ENCODE measurements at regions not wholly inside any gene's neighbourhood (a gene's known extent, or its start where the extent isn't known, plus 50 kb on each side); places are given as distances from the start of the nearest gene placed in this dataset.

GRCh38 chr3:27930052-27930602 lies 208.0 kb upstream of the EOMES start:
- H3K27me3 Mint-ChIP-seq, result no peaks in the 10 kb centered on the region
- CTCF ChIA-PET, result interaction anchor here (1.6 kb wide), 1 partner anchor 208 kb away, joined by 3 read pairs; the partner anchor contains the start of gene EOMES

GRCh38 chr3:27935492-27935891 lies 213.4 kb upstream of the EOMES start:
- Mint-ChIP-seq H3K27me3 (no peaks in the 10 kb centered on the region), H3K27ac (no peak overlapping the region), H3K9me3 (ENCODE audit: low read depth) (no peaks in the 10 kb centered on the region), H3K4me3 (no peak overlapping the region), H3K4me1 (no peaks in the 10 kb centered on the region), H3K36me3 (no peaks in the 10 kb centered on the region)
- CTCF ChIA-PET, result interaction anchor here (1.0 kb wide), 1 partner anchor 22 kb away, joined by 3 read pairs; no protein-coding TSS in a partner anchor
- ATAC-seq (no peak), DNase-seq (no peak)

More at GRCh38 chr3:27930052-27930602, 208.0 kb upstream of the EOMES start:
- Mint-ChIP-seq H3K27ac (no peak overlapping the region), H3K9me3 (ENCODE audit: low read depth) (peaks cover 2% of the 10 kb centered on the region), H3K4me1 (peaks cover 20% of the 10 kb centered on the region), H3K4me3 (no peak overlapping the region), H3K36me3 (peaks cover 15% of the 10 kb centered on the region)
- ATAC-seq, result no peak
- DNase-seq, result no peak

- H3K4me1 Mint-ChIP-seq, result no peaks in the 10 kb centered on the region
- H3K27me3 Mint-ChIP-seq, result no peaks in the 10 kb centered on the region
- CTCF ChIA-PET, result no interaction called here
- DNase-seq (no peak), ATAC-seq (no peak)
- H3K36me3 Mint-ChIP-seq, result no peaks in the 10 kb centered on the region
- H3K27ac Mint-ChIP-seq, result no peak overlapping the region
- no peaks in the 10 kb centered on the region for H3K9me3 Mint-ChIP-seq (ENCODE audit: low read depth)
- H3K4me3 Mint-ChIP-seq, result no peak overlapping the region
Observed at GRCh38 chr3:27939521-27939920, 217.4 kb upstream of the EOMES start.

GRCh38 chr3:27939940-27940339 lies 217.8 kb upstream of the EOMES start:
- CTCF ChIA-PET, result no interaction called here
- H3K4me1 Mint-ChIP-seq, result no peaks in the 10 kb centered on the region
- no peaks in the 10 kb centered on the region for H3K36me3 Mint-ChIP-seq
- DNase-seq (no peak), ATAC-seq (no peak)
- H3K27me3 Mint-ChIP-seq, result no peaks in the 10 kb centered on the region
- H3K9me3 Mint-ChIP-seq (ENCODE audit: low read depth), result no peaks in the 10 kb centered on the region
- no peak overlapping the region for H3K27ac Mint-ChIP-seq
- no peak overlapping the region for H3K4me3 Mint-ChIP-seq

GRCh38 chr3:27943106-27943505 lies 221.0 kb upstream of the EOMES start:
- no peak overlapping the region for H3K27ac Mint-ChIP-seq
- H3K9me3 Mint-ChIP-seq (ENCODE audit: low read depth), result no peaks in the 10 kb centered on the region
- H3K4me3 Mint-ChIP-seq, result no peak overlapping the region
- H3K36me3 Mint-ChIP-seq, result no peaks in the 10 kb centered on the region
- H3K27me3 Mint-ChIP-seq, result no peaks in the 10 kb centered on the region
- no peak for DNase-seq
- CTCF ChIA-PET, result no interaction called here
- no peak for ATAC-seq
- H3K4me1 Mint-ChIP-seq, result no peaks in the 10 kb centered on the region

GRCh38 chr3:27945229-27945628 lies 223.1 kb upstream of the EOMES start:
- CTCF ChIA-PET, result no interaction called here

GRCh38 chr3:27960133-27960532 lies 238.0 kb upstream of the EOMES start:
- CTCF ChIA-PET, result interaction anchor here (0.9 kb wide), 1 partner anchor 248 kb away, joined by 4 read pairs; no protein-coding TSS in a partner anchor
- H3K27me3 Mint-ChIP-seq, result no peaks in the 10 kb centered on the region
- DNase-seq (no peak), ATAC-seq (peak; percentile 20)
- H3K4me3 Mint-ChIP-seq, result no peak overlapping the region
- H3K36me3 Mint-ChIP-seq, result no peaks in the 10 kb centered on the region
- H3K27ac Mint-ChIP-seq, result no peak overlapping the region
- H3K9me3 Mint-ChIP-seq (ENCODE audit: low read depth), result peaks cover 6% of the 10 kb centered on the region
- H3K4me1 Mint-ChIP-seq, result peaks cover 7% of the 10 kb centered on the region

More at GRCh38 chr3:27945229-27945628, 223.1 kb upstream of the EOMES start:
- Mint-ChIP-seq H3K4me3 (no peak overlapping the region), H3K4me1 (no peaks in the 10 kb centered on the region), H3K36me3 (peaks cover 5% of the 10 kb centered on the region), H3K9me3 (ENCODE audit: low read depth) (peaks cover 4% of the 10 kb centered on the region), H3K27me3 (no peaks in the 10 kb centered on the region), H3K27ac (no peak overlapping the region)
- DNase-seq (no peak), ATAC-seq (no peak)

GRCh38 chr3:27963519-27963918 lies 241.4 kb upstream of the EOMES start:
- H3K36me3 Mint-ChIP-seq, result no peaks in the 10 kb centered on the region
- no peak overlapping the region for H3K27ac Mint-ChIP-seq
- peaks cover 8% of the 10 kb centered on the region for H3K4me1 Mint-ChIP-seq
- H3K27me3 Mint-ChIP-seq, result no peaks in the 10 kb centered on the region
- no peak for DNase-seq
- H3K9me3 Mint-ChIP-seq (ENCODE audit: low read depth), result peaks cover under 1% of the 10 kb centered on the region
- H3K4me3 Mint-ChIP-seq, result no peak overlapping the region
- CTCF ChIA-PET, result no interaction called here
- ATAC-seq, result no peak

GRCh38 chr3:27971600-27971999 lies 249.5 kb upstream of the EOMES start:
- DNase-seq (no peak), ATAC-seq (no peak)
- CTCF ChIA-PET, result no interaction called here
- no peaks in the 10 kb centered on the region for H3K36me3 Mint-ChIP-seq
- no peaks in the 10 kb centered on the region for H3K9me3 Mint-ChIP-seq (ENCODE audit: low read depth)
- H3K27me3 Mint-ChIP-seq, result no peaks in the 10 kb centered on the region
- H3K4me3 Mint-ChIP-seq, result no peak overlapping the region
- no peak overlapping the region for H3K27ac Mint-ChIP-seq
- peaks cover 2% of the 10 kb centered on the region for H3K4me1 Mint-ChIP-seq

GRCh38 chr3:27976933-27977332 lies 254.8 kb upstream of the EOMES start:
- CTCF ChIA-PET, result no interaction called here
- no peak overlapping the region for H3K27ac Mint-ChIP-seq
- no peaks in the 10 kb centered on the region for H3K9me3 Mint-ChIP-seq (ENCODE audit: low read depth)
- ATAC-seq (no peak), DNase-seq (no peak)
- no peaks in the 10 kb centered on the region for H3K36me3 Mint-ChIP-seq
- H3K4me1 Mint-ChIP-seq, result peaks cover 5% of the 10 kb centered on the region
- no peak overlapping the region for H3K4me3 Mint-ChIP-seq
- H3K27me3 Mint-ChIP-seq, result no peaks in the 10 kb centered on the region

GRCh38 chr3:27978440-27978839 lies 256.3 kb upstream of the EOMES start:
- H3K27ac Mint-ChIP-seq, result no peak overlapping the region
- H3K9me3 Mint-ChIP-seq (ENCODE audit: low read depth), result no peaks in the 10 kb centered on the region
- H3K27me3 Mint-ChIP-seq, result no peaks in the 10 kb centered on the region
- H3K4me1 Mint-ChIP-seq, result peaks cover 5% of the 10 kb centered on the region
- DNase-seq (no peak), ATAC-seq (no peak)
- CTCF ChIA-PET, result interaction anchor here (1.0 kb wide), 1 partner anchor 32 kb away, joined by 3 read pairs; no protein-coding TSS in a partner anchor
- H3K36me3 Mint-ChIP-seq, result no peaks in the 10 kb centered on the region
- H3K4me3 Mint-ChIP-seq, result no peak overlapping the region

GRCh38 chr3:27985369-27986035 lies 255.9 kb upstream of the CMC1 start:
- H3K4me3 Mint-ChIP-seq, result no peak overlapping the region
- H3K27me3 Mint-ChIP-seq, result no peaks in the 10 kb centered on the region
- ATAC-seq, result no peak
- peaks cover 1% of the 10 kb centered on the region for H3K36me3 Mint-ChIP-seq
- peaks cover 4% of the 10 kb centered on the region for H3K4me1 Mint-ChIP-seq
- no peak overlapping the region for H3K27ac Mint-ChIP-seq
- CTCF ChIA-PET, result interaction anchor here (1.2 kb wide), 1 partner anchor 70 kb away, joined by 3 read pairs; no protein-coding TSS in a partner anchor
- H3K9me3 Mint-ChIP-seq (ENCODE audit: low read depth), result peaks cover 2% of the 10 kb centered on the region
- DNase-seq, result no peak

- no peaks in the 10 kb centered on the region for H3K27me3 Mint-ChIP-seq
- no peaks in the 10 kb centered on the region for H3K4me1 Mint-ChIP-seq
- H3K4me3 Mint-ChIP-seq, result no peak overlapping the region
- DNase-seq (no peak), ATAC-seq (no peak)
- H3K9me3 Mint-ChIP-seq (ENCODE audit: low read depth), result peaks cover 2% of the 10 kb centered on the region
- H3K27ac Mint-ChIP-seq, result no peak overlapping the region
- CTCF ChIA-PET, result no interaction called here
- H3K36me3 Mint-ChIP-seq, result peaks cover 1% of the 10 kb centered on the region
Observed at GRCh38 chr3:27986234-27986879, 255.1 kb upstream of the CMC1 start.

- H3K27me3 Mint-ChIP-seq, result no peaks in the 10 kb centered on the region
- no peaks in the 10 kb centered on the region for H3K9me3 Mint-ChIP-seq (ENCODE audit: low read depth)
- no peak for ATAC-seq
- no peaks in the 10 kb centered on the region for H3K4me1 Mint-ChIP-seq
- CTCF ChIA-PET, result no interaction called here
- H3K27ac Mint-ChIP-seq, result no peak overlapping the region
- no peak for DNase-seq
- no peak overlapping the region for H3K4me3 Mint-ChIP-seq
- peaks cover 1% of the 10 kb centered on the region for H3K36me3 Mint-ChIP-seq
Observed at GRCh38 chr3:27990324-27990723, 251.1 kb upstream of the CMC1 start.
